HL-60 (cell line): ENCODE measurements at regions not wholly inside any gene's neighbourhood (a gene's known extent, or its start where the extent isn't known, plus 50 kb on each side); places are given as distances from the start of the nearest gene placed in this dataset.

Source experiments
- POLR2AphosphoS5 ChIP-seq: IDR thresholded peaks from 2 replicates; pipeline ENCODE4 v1.6.1; 2012; ENCODE audit warnings: low read depth
- TF ChIP-seq, protein P1 (sequence below): IDR thresholded peaks from one replicate; pipeline ENCODE4 v1.5.1; 2011; ENCODE audit warnings: low read length, control low read depth, inconsistent platforms; ENCODE audit not compliant: insufficient read depth

DNA sequence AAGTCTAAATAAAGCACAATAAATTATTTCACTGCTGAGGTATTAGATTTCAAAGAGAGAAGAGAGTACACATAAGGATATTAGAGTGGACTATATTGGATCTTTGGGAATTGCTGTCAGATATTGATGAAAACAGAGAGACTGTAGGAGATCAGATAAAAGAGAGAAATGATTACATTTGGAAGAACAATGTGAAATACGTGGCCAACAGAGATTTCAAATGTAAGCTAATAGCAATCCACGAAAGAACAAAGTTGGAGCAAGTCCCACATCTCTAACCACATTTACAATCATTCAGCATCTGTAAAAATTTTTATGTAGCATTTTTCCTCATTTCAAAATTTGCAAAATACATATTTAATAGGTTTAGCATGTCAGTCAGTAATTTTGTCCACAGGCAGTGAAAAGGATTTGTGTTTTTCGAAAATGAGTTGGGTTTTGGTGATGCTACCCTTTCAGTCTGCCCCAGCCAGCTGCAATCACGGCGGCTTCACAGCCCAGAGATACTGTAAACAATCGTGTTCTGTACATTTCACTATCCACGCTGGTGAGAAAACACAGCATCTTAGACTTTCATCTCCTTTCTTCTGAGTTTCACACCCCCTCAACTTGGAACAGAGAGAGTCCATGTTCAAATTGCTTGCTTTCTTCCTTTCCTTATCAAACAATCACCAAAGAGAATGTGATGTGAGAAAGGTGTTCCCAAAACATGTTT, 209.1 kb upstream of the LYPLAL1 start:
- TF ChIP-seq, protein P1, sequence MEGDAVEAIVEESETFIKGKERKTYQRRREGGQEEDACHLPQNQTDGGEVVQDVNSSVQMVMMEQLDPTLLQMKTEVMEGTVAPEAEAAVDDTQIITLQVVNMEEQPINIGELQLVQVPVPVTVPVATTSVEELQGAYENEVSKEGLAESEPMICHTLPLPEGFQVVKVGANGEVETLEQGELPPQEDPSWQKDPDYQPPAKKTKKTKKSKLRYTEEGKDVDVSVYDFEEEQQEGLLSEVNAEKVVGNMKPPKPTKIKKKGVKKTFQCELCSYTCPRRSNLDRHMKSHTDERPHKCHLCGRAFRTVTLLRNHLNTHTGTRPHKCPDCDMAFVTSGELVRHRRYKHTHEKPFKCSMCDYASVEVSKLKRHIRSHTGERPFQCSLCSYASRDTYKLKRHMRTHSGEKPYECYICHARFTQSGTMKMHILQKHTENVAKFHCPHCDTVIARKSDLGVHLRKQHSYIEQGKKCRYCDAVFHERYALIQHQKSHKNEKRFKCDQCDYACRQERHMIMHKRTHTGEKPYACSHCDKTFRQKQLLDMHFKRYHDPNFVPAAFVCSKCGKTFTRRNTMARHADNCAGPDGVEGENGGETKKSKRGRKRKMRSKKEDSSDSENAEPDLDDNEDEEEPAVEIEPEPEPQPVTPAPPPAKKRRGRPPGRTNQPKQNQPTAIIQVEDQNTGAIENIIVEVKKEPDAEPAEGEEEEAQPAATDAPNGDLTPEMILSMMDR, result no peak
- no peak for TF ChIP-seq POLR2AphosphoS5
